Tibial nerve (tissue), 4 donors: ENCODE measurements at regions not wholly inside any gene's neighbourhood (a gene's known extent, or its start where the extent isn't known, plus 50 kb on each side); places are given as distances from the start of the nearest gene placed in this dataset.

ENCODE experiments used
- DNase-seq, 2 donors: peaks; one replicate each; pipeline ENCODE4 v3.0.0-alpha.2; 2019; ENCODE audit warnings: low spot score in 2 of 2
- H3K27ac ChIP-seq, 4 donors: fragments of 200-600 bp; sonication (generic) in 3 of 4; one replicate each; pipeline ENCODE4 v1.5.1; 2017 to 2019; ENCODE audit warnings: mild to moderate bottlenecking in 1 of 4
- H3K27me3 ChIP-seq, 2 donors: fragments of 200-600 bp; sonication (generic) in 1 of 2; one replicate each; pipeline versions ENCODE4 v1.5.1 to v1.6.0; 2017 to 2019
- H3K36me3 ChIP-seq, 3 donors: fragments of 200-600 bp; sonication (generic); one replicate each; pipeline ENCODE4 v1.5.1; 2018 to 2019
- H3K4me1 ChIP-seq, 4 donors: fragments of 200-600 bp; sonication (generic) in 3 of 4; one replicate each; pipeline ENCODE4 v1.5.1; 2017 to 2019
- H3K4me3 ChIP-seq, 4 donors: fragments of 200-600 bp; sonication (generic) in 3 of 4; one replicate each; pipeline ENCODE4 v1.5.1; 2017 to 2019; ENCODE audit warnings: mild to moderate bottlenecking in 1 of 4, moderate library complexity in 1 of 4
- H3K9me3 ChIP-seq, 4 donors: fragments of 200-600 bp; sonication (generic) in 3 of 4; one replicate each; pipeline ENCODE4 v1.5.1; 2017 to 2019
- EP300 ChIP-seq, 2 donors: sonication (generic); formaldehyde crosslinking; IDR thresholded peaks; one replicate each; pipeline ENCODE4 v1.6.1; 2017; ENCODE audit warnings: antibody characterized with exemption in 2 of 2, mild to moderate bottlenecking in 1 of 2
- POLR2A ChIP-seq, 2 donors: fragments of 450-650 bp; IDR thresholded peaks; one replicate each; pipeline ENCODE4 v1.6.1; 2017; ENCODE audit warnings: antibody characterized with exemption in 2 of 2, mild to moderate bottlenecking in 2 of 2, moderate library complexity in 2 of 2
- WGBS, 2 donors: methylation state at CpG; one replicate each; pipeline ENCODE4 v1.1.5; 2018; 5-methylcytosine and 5-hydroxymethylcytosine counted together
- TF ChIP-seq, protein P1 (sequence below), 5 experiments: fragments of 200-600 bp in 3 of 5; fragments of 450-650 bp in 2 of 5; sonication (generic) in 3 of 5; IDR thresholded peaks; one replicate each; pipeline ENCODE4 v1.5.1; 2016 to 2019; ENCODE audit warnings: antibody characterized with exemption in 5 of 5, mild to moderate bottlenecking in 3 of 5, moderate library complexity in 2 of 5

DNA sequence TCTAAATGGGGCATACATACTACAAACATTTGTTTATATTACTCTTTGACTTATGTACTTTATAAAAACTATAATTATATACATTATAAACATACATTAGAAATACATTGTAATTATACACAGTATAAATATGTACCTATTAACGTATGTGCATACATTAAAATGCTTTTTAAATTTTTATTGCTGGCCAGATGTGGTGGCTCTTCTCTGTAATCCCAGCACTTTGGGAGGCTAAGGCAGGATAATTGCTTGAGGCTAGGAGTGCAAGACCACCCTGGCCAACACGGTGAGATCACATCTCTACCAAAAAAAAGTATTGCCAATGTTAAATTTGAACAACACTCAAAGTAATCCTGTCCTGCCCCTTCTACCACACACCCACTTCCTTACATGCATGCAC is 1037.0 kb downstream of the GRM8 start:
- 71 to 72% methylated on average over 2 of the region's 2 CpGs for WGBS, 2 donors
- H3K4me1 ChIP-seq, result no peaks in the 10 kb centered on the region
- no peaks in the 10 kb centered on the region for H3K36me3 ChIP-seq
- DNase-seq, result no peak
- H3K4me3 ChIP-seq, result no peak overlapping the region
- TF ChIP-seq POLR2A (IDR thresholded peaks at IDR 0.05), result no peak
- peaks cover 0 to 11% (median 0%) of the 10 kb centered on the region in 4 donors for H3K9me3 ChIP-seq
- no peak overlapping the region for H3K27ac ChIP-seq
- no peaks in the 10 kb centered on the region for H3K27me3 ChIP-seq

DNA sequence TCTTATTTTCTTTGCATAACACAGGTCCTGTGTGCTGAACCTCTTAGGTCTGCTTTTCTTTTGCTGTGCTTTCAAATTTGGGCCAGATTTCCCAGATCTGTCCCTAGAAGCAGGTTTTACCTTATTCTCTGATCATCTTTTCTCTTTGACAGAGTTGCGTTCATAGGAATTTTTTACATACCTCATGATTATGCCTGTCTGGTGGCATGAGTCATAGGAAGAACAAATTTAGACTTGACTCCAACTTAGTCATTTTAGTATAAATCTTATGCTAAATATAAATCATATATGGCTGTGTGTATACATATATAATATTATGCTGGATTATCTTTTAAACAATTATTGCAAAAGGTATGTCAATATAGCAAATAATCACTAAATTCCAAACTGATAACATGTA is 1038.9 kb downstream of the GRM8 start:
- no peaks in the 10 kb centered on the region for H3K36me3 ChIP-seq
- H3K9me3 ChIP-seq, result no peaks in the 10 kb centered on the region
- H3K4me1 ChIP-seq, result no peaks in the 10 kb centered on the region
- 74 to 85% methylated on average over 1 of the region's 1 CpG for WGBS, 2 donors
- TF ChIP-seq, protein P1, sequence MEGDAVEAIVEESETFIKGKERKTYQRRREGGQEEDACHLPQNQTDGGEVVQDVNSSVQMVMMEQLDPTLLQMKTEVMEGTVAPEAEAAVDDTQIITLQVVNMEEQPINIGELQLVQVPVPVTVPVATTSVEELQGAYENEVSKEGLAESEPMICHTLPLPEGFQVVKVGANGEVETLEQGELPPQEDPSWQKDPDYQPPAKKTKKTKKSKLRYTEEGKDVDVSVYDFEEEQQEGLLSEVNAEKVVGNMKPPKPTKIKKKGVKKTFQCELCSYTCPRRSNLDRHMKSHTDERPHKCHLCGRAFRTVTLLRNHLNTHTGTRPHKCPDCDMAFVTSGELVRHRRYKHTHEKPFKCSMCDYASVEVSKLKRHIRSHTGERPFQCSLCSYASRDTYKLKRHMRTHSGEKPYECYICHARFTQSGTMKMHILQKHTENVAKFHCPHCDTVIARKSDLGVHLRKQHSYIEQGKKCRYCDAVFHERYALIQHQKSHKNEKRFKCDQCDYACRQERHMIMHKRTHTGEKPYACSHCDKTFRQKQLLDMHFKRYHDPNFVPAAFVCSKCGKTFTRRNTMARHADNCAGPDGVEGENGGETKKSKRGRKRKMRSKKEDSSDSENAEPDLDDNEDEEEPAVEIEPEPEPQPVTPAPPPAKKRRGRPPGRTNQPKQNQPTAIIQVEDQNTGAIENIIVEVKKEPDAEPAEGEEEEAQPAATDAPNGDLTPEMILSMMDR (IDR thresholded peaks at IDR 0.05), result no peak
- TF ChIP-seq EP300 (IDR thresholded peaks at IDR 0.05) (no peak), POLR2A (IDR thresholded peaks at IDR 0.05) (no peak)
- H3K27me3 ChIP-seq, result no peaks in the 10 kb centered on the region
- no peak overlapping the region for H3K27ac ChIP-seq
- DNase-seq, result no peak
- no peak overlapping the region for H3K4me3 ChIP-seq

DNA sequence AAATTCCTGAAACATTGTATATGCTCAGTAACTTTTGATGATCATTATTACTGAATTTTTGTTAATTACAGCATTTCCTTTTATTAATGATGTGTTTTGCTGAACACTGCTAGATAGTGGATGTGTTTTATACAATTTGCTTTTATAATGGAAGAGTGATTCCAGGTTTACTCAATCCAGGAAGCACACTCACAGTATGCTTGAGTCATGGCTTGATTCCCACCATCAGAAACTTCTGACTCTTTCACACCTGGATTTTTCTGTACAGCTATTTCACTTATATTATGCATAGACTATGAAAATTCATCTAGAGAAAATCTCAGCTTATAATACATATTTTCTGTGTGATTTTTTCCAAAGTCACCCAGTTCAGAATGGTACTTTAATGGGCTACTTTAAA is 1040.9 kb downstream of the GRM8 start:
- TF ChIP-seq EP300 (IDR thresholded peaks at IDR 0.05) (no peak), POLR2A (IDR thresholded peaks at IDR 0.05) (no peak)
- TF ChIP-seq, protein P1 (IDR thresholded peaks at IDR 0.05), result no peak
- no peak for DNase-seq
- Histone ChIP-seq H3K27ac (no peak overlapping the region), H3K9me3 (no peaks in the 10 kb centered on the region), H3K4me3 (no peak overlapping the region), H3K27me3 (no peaks in the 10 kb centered on the region), H3K4me1 (no peaks in the 10 kb centered on the region), H3K36me3 (no peaks in the 10 kb centered on the region)

DNA sequence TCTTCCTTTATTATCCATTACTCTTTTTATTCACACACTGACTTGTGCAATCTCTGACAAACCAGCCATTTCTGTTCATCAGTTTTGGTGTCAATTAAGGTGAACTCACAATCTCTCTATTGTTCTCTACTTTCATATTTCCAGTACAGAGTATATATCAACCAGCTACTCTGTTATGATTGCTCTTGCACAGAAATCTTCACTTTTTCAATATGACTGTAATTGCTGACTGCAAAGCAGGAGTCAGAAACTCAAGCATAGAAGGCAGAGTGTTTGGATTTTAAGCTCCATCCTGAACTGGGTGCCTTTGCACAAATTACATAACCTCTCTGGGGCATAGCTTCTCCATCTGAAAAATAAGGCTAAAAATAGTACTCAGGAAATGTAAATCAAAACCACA is 1042.0 kb downstream of the GRM8 start:
- Histone ChIP-seq H3K4me1 (no peaks in the 10 kb centered on the region), H3K36me3 (no peaks in the 10 kb centered on the region), H3K27me3 (no peaks in the 10 kb centered on the region), H3K27ac (no peak overlapping the region), H3K9me3 (no peaks in the 10 kb centered on the region), H3K4me3 (no peak overlapping the region)
- no peak for TF ChIP-seq POLR2A (IDR thresholded peaks at IDR 0.05)
- TF ChIP-seq, protein P1 (IDR thresholded peaks at IDR 0.05), result no peak
- no peak for TF ChIP-seq EP300 (IDR thresholded peaks at IDR 0.05)
- no peak for DNase-seq

DNA sequence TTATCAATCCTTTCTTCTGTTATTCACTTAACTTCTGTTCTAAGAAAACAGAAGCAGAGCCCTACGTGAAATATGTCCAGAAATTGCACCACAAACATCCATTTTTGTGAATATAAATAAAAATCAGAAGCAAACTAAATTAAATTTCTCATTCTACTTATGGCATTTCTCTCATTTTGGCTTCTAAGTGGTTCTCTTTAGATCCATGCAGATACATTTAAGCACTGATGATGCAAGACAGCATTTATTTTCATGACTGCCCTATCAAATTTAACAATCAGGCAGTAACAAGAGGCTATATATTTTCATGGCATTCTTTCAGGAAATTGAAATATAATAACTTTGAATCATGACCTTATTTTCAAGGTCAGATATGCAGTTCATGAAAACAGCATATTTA is 1049.6 kb downstream of the GRM8 start:
- TF ChIP-seq EP300 (IDR thresholded peaks at IDR 0.05) (no peak), POLR2A (IDR thresholded peaks at IDR 0.05) (no peak)
- TF ChIP-seq, protein P1 (IDR thresholded peaks at IDR 0.05), result no peak
- Histone ChIP-seq H3K4me3 (no peak overlapping the region), H3K27ac (no peak overlapping the region), H3K9me3 (no peaks in the 10 kb centered on the region), H3K4me1 (no peaks in the 10 kb centered on the region), H3K36me3 (no peaks in the 10 kb centered on the region), H3K27me3 (no peaks in the 10 kb centered on the region)
- no peak for DNase-seq
- WGBS, 2 donors, result 14 to 25% methylated on average over 1 of the region's 1 CpG

DNA sequence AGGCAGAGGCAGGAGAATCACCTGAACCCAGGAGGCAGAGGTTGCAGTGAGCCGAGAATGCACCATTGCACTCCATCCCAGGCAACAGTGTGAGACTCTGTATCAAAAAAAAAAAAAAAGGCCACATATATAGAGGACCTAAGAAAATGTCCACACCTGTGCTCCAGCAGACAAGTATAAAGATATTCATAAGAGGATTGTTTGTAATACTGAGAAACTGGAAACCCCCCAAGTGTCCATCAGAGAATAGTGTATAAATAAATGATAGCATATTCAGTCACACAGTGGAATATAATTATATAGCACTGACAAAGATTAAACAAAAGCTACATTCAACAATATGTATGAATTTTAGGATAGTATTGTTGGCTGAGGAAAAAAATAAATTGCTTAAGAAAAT is 1050.6 kb downstream of the GRM8 start:
- Histone ChIP-seq H3K4me3 (no peak overlapping the region), H3K9me3 (no peaks in the 10 kb centered on the region), H3K36me3 (no peaks in the 10 kb centered on the region), H3K27me3 (no peaks in the 10 kb centered on the region), H3K4me1 (no peaks in the 10 kb centered on the region), H3K27ac (no peak overlapping the region)
- TF ChIP-seq EP300 (IDR thresholded peaks at IDR 0.05), result no peak
- WGBS, 2 donors, result 83 to 89% methylated on average over 1 of the region's 1 CpG
- no peak for DNase-seq
